ENCODE measurements at regions not wholly inside any gene's neighbourhood (a gene's known extent, or its start where the extent isn't known, plus 50 kb on each side); places are given as distances from the start of the nearest gene placed in this dataset.

DNA sequence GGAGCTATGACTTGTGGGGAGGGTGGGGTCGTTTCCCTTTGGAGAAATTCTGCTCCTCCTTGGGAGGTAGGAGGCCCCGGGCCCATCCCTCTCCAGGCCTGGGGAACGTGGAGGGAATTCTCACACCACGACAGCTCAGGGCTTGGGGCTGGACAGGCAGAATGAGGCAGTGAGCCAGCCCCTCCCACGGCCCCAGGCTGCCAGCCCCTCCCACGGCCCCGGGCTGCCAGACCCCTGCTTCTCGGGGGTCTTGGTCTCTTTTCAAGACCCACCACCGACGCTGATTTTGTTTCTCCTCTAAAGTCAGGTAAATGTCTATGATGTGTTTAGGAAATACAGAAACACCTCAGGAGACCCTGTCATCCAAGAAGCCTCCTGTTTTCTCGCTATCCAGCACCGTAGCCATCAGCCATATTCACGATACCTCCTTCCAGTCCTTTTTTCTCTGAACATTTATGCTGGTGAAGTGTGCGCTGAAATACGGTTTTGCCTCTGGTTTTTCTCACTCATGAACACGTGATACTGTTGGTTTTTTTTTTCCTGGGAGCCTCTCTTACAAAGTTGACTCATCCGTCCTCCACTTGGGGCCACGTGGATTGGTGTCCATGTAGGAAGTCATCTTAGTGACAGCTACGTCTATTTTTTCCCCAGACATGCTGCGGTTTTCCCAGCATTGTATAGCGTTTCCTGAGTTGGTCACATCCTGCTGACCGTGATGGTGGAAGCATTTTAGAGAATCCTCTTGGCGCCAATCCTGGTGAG, 1219.6 kb downstream of the BRD1 start:
- DNase-seq (ENCODE audit: low read depth in 1 of 2, low spot score in 1 of 2) = no peak
- TF ChIP-seq JUND (IDR thresholded peaks at IDR 0.05; ENCODE audit: low read depth) = no peak
- in situ Hi-C loops (cut with HindIII; ENCODE audit: low pct_unique_long_range_greater_than_20kb, low sequenced_read_pairs) = no loop called here

DNA sequence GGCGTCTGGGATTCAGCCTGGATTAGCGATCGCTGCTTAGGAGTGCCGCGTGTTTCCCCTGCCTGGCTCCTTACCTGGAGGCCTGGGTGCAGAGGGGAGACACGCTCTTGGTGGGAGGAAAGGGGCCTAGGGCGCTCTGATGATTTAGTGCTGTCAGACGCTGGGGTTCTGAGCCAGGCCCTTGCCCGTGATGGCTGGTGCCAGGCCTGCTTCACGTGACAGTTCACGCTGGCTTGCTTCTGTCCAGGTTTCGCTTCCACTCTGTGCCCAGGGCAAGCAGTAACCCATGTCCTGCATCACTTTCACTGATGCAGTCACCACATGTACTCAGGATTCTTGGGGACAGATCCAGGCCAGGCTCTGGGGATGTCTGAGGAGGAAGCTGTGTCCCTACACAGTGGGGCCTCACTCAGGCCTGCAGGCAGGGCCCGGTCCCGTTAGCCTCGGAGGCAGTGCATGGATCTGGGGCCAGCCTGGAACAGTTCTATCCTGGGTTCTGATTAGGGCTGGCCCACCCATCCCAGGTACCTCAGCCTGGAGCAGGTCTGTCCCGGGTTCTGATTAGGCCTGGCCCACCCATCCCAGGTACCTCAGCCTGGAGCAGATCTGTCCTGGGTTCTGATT, 1220.9 kb downstream of the BRD1 start:
- TF ChIP-seq JUND (IDR thresholded peaks at IDR 0.05; ENCODE audit: low read depth) = no peak
- no peak for DNase-seq (ENCODE audit: low read depth in 1 of 2, low spot score in 1 of 2)
- in situ Hi-C loops (cut with HindIII; ENCODE audit: low pct_unique_long_range_greater_than_20kb, low sequenced_read_pairs) = no loop called here

DNA sequence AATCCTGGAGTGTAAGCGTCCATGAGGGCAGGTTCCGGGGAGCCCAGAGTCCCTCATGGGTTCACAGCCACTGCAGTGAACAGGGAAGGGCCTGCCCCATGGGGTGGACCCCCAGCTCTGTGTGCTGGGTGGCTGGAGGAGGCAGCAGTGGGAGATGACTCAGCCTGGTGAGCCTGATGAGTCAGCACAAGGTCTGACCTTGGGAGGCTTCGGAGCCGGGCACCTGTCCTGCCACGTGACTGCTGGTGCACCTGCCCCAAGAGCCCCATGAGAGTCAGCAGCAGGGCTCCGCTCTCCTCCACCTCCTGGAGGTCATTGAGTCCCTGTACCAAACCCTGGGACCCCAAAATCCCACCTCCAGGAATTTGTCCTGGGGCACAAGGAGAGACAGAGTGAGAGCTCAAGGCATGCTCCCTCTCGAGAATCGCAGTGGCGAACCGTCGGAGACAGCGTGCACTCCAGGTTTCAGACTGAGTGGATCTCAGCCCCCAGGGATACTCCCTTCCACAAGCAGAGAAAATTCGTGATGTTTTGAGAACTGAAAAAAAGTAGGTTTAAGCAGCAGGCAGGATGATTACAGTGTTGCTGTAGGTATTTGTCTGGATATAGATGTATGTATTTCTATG, 1221.7 kb downstream of the BRD1 start:
- DNase-seq (ENCODE audit: low read depth in 1 of 2, low spot score in 1 of 2) = no peak
- in situ Hi-C loops (cut with HindIII; ENCODE audit: low pct_unique_long_range_greater_than_20kb, low sequenced_read_pairs) = no loop called here
- TF ChIP-seq JUND (IDR thresholded peaks at IDR 0.05; ENCODE audit: low read depth) = no peak

DNA sequence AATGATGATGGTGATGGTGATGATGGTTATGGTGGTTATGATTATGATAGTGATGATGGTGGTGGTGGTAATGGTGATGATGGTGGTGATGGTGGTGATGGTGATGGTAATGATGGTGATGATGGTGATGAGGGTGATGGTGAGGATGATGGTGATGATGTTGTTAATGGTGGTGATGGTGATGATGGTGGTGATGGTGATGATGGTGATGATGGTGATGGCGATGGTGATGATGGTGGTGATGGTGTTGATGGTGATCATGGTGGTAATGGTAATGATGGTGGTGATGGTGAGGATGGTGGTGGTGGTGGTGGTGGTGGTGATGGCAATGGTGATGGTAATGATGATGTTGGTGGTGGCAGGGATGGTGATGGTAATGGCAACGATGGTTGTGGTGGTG, 1222.5 kb downstream of the BRD1 start:
- no peak for DNase-seq (ENCODE audit: low read depth in 1 of 2, low spot score in 1 of 2)
- in situ Hi-C loops (cut with HindIII; ENCODE audit: low pct_unique_long_range_greater_than_20kb, low sequenced_read_pairs) = no loop called here
- no peak for TF ChIP-seq JUND (IDR thresholded peaks at IDR 0.05; ENCODE audit: low read depth)

- DNase-seq (ENCODE audit: low read depth in 1 of 2, low spot score in 1 of 2) = no peak
- no peak for TF ChIP-seq JUND (IDR thresholded peaks at IDR 0.05; ENCODE audit: low read depth)
- in situ Hi-C loops (cut with HindIII; ENCODE audit: low pct_unique_long_range_greater_than_20kb, low sequenced_read_pairs) = no loop called here
Observed at GRCh38 chr22:48603621-48604320, 1223.9 kb downstream of the BRD1 start.

- in situ Hi-C loops (cut with HindIII; ENCODE audit: low pct_unique_long_range_greater_than_20kb, low sequenced_read_pairs) = no loop called here
- DNase-seq (ENCODE audit: low read depth in 1 of 2, low spot score in 1 of 2) = no peak
- TF ChIP-seq JUND (IDR thresholded peaks at IDR 0.05; ENCODE audit: low read depth) = no peak
Observed at GRCh38 chr22:48602805-48603518, 1224.7 kb downstream of the BRD1 start.

- no peak for DNase-seq (ENCODE audit: low read depth in 1 of 2, low spot score in 1 of 2)
- no peak for TF ChIP-seq JUND (IDR thresholded peaks at IDR 0.05; ENCODE audit: low read depth)
- in situ Hi-C loops (cut with HindIII; ENCODE audit: low pct_unique_long_range_greater_than_20kb, low sequenced_read_pairs) = no loop called here
Observed at GRCh38 chr22:48600681-48601080, 1227.0 kb downstream of the BRD1 start.

DNA sequence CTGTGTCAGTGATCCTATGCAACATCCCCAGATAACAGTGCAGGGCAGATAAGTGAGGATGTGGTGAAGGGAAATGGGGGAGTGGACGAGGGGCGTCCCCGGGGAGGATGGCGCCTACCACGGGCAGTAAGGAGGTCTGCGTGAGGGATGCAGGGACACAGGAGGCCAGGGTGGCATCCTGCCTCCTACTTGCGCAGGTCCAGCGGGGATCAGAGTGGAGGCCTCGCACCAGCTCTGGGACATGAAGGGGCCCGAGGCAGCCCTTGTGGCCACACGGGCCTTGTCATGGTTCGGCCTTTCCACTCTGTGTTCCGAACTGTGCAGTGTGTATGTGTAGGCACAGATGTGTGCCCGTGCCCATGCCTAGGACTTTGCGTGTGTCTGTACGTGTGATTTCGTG, 1227.5 kb downstream of the BRD1 start:
- TF ChIP-seq JUND (IDR thresholded peaks at IDR 0.05; ENCODE audit: low read depth) = no peak
- no peak for DNase-seq (ENCODE audit: low read depth in 1 of 2, low spot score in 1 of 2)
- in situ Hi-C loops (cut with HindIII; ENCODE audit: low pct_unique_long_range_greater_than_20kb, low sequenced_read_pairs) = no loop called here

DNA sequence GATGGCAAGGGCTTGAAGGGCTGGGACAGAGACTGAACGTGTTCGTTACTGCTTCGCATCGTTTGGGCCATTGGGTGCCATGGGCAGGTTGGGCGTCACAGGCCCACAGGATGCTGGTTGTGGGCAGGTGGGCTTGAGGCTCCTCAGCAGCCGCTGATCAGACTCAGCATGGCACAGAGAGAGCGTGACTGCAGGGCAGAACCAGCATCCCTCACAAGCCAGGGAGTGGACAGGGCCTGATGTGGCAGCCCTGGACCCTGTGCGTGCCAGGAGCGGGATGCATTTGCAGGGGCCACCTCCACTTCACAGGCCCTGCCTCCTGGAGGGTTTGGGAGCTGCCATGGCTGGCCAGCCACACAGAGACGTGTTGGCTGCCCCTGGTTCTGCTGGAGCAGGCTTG, 1228.3 kb downstream of the BRD1 start:
- in situ Hi-C loops (cut with HindIII; ENCODE audit: low pct_unique_long_range_greater_than_20kb, low sequenced_read_pairs) = no loop called here
- no peak for DNase-seq (ENCODE audit: low read depth in 1 of 2, low spot score in 1 of 2)
- no peak for TF ChIP-seq JUND (IDR thresholded peaks at IDR 0.05; ENCODE audit: low read depth)

DNA sequence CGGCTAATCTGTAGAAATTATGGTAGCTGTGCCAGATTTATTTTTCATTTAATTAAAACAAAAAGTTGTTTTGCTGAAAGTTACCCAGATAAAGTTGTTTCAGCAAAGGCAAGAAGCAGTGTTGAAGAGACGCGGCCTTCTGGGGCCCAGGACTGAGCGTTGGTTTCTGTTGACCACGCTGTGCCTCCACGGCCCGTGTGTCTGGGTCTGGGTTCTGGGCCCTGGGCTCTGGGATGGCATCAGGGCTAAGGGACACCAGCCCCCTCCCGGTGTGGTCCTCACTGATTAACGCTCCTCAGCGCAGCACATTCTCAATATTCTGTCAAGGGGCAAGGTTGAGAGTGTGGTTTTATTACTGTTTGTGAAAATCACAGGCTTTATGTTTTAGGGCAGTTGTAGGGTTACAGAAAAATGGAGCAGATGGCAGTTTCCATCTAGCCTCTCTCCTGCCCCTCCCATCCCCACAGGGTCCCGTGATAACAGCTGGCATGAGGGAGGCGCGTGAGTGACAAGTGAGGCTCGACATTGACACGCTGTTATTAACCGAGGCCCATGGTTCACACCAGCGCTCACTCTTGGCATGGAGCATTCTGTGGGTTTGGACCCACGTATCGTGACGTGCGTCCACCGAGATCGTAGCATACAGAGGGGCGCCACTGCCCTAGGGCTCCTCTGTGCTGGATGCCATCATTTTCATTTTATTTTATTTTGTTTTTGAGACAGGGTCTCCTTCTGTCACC, 1231.4 kb downstream of the BRD1 start:
- DNase-seq (ENCODE audit: low read depth in 1 of 2, low spot score in 1 of 2) = no peak
- TF ChIP-seq JUND (IDR thresholded peaks at IDR 0.05; ENCODE audit: low read depth) = no peak
- in situ Hi-C loops (cut with HindIII; ENCODE audit: low pct_unique_long_range_greater_than_20kb, low sequenced_read_pairs) = no loop called here

DNA sequence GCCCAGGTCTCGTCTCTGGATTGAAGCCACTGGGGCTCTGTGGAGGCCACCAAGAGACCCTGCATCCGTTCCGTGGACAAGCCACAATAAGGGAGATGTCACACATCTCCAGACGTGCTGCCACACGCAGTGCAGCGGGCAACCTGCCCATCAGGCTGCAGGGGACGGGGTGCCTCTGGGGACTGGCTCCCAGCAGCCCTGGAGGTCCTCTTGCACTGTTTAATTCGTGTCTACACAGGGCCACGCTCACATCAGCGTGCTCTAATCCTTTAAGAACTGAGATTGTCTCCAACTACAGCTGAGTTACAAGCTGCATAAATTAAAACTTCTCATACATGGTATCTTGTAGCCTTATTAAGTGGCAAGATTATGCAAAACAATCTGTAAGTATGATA, 1232.2 kb downstream of the BRD1 start:
- in situ Hi-C loops (cut with HindIII; ENCODE audit: low pct_unique_long_range_greater_than_20kb, low sequenced_read_pairs) = no loop called here
- DNase-seq (ENCODE audit: low read depth in 1 of 2, low spot score in 1 of 2) = no peak
- TF ChIP-seq JUND (IDR thresholded peaks at IDR 0.05; ENCODE audit: low read depth) = no peak
